BLaER1 treated with 17β-estradiol and CSF1 and Interleukin-3, amounts not matched to agents 10 nM and 100 nM (cell line): ENCODE measurements at regions not wholly inside any gene's neighbourhood (a gene's known extent, or its start where the extent isn't known, plus 50 kb on each side); places are given as distances from the start of the nearest gene placed in this dataset.
A peak's percentile ranks its signal among the peaks of the same experiment; 100 is the strongest.

Source experiments
- H3K27ac ChIP-seq, 11 experiments: shearing (Covaris generic); formaldehyde crosslinking; 2 replicates each; pipeline ENCODE4 v1.8.1; 2022
- H3K27me3 ChIP-seq, 11 experiments: shearing (Covaris generic); formaldehyde crosslinking; 2 replicates each; pipeline ENCODE4 v1.8.1; 2022
- H3K36me3 ChIP-seq, 11 experiments: shearing (Covaris generic); formaldehyde crosslinking; 2 replicates each; pipeline ENCODE4 v1.8.1; 2022
- H3K4me1 ChIP-seq, 10 experiments: shearing (Covaris generic); formaldehyde crosslinking; 2 replicates each; pipeline ENCODE4 v1.8.1; 2022
- H3K4me2 ChIP-seq, 11 experiments: shearing (Covaris generic); formaldehyde crosslinking; 2 replicates each; pipeline ENCODE4 v1.8.1; 2022
- H3K4me3 ChIP-seq, 10 experiments: shearing (Covaris generic); formaldehyde crosslinking; 2 replicates each; pipeline ENCODE4 v1.8.1; 2022
- H3K9ac ChIP-seq, 11 experiments: shearing (Covaris generic); formaldehyde crosslinking; 2 replicates each; pipeline ENCODE4 v1.8.1; 2022
- H3K9me3 ChIP-seq, 11 experiments: shearing (Covaris generic); formaldehyde crosslinking; replicated peaks in 1 of 11; 2 replicates each; pipeline ENCODE4 v1.8.1; 2022
- H4K20me1 ChIP-seq, 11 experiments: shearing (Covaris generic); formaldehyde crosslinking; 2 replicates each; pipeline ENCODE4 v1.8.1; 2022
- Cebpa-rat ChIP-seq, 11 experiments: shearing (Covaris generic); IDR thresholded peaks; 2 replicates each; pipeline ENCODE4 v1.8.1; 2022

- Histone ChIP-seq H3K9me3 (peaks cover 0 to 9% (median 0%) of the 10 kb centered on the region in 11 experiments; a peak in 2 of 22 replicates), H4K20me1 (no peaks in the 10 kb centered on the region), H3K4me3 (no peak overlapping the region), H3K9ac (no peak overlapping the region), H3K4me2 (peak overlapping the region in 3 of 11 experiments; percentile 65 to 95 (median 90); a peak in 2 of 22 replicates), H3K27me3 (no peaks in the 10 kb centered on the region), H3K4me1 (peaks cover 33 to 41% (median 37%) of the 10 kb centered on the region in 10 experiments), H3K27ac (no peak overlapping the region), H3K36me3 (no peaks in the 10 kb centered on the region)
- TF ChIP-seq Cebpa-rat (IDR thresholded peaks at IDR 0.05): no peak
Measured at GRCh38 chr2:236738896-236739295, 169.3 kb downstream of the ACKR3 start.

GRCh38 chr2:236739663-236740062 is 170.0 kb downstream of the ACKR3 start:
- no peaks in the 10 kb centered on the region for H3K27me3 ChIP-seq
- H3K4me3 ChIP-seq: no peak overlapping the region
- no peaks in the 10 kb centered on the region for H3K36me3 ChIP-seq
- H3K27ac ChIP-seq: no peak overlapping the region
- H4K20me1 ChIP-seq: no peaks in the 10 kb centered on the region
- no peak for TF ChIP-seq Cebpa-rat (IDR thresholded peaks at IDR 0.05)
- H3K4me1 ChIP-seq: peaks cover 40 to 49% (median 45%) of the 10 kb centered on the region in 10 experiments
- H3K9ac ChIP-seq: no peak overlapping the region
- H3K4me2 ChIP-seq: peak overlapping the region in 9 of 11 experiments; percentile 61 to 95 (median 75); a peak in 11 of 22 replicates
- peaks cover 0 to 9% (median 0%) of the 10 kb centered on the region in 11 experiments; a peak in 2 of 22 replicates for H3K9me3 ChIP-seq

- Histone ChIP-seq H3K27ac (peak overlapping the region in 9 of 11 experiments; percentile 17 to 51 (median 33); a peak in 13 of 22 replicates), H3K9ac (peak overlapping the region in 2 of 11 experiments; percentile 29 to 32; a peak in 3 of 22 replicates), H3K36me3 (no peaks in the 10 kb centered on the region), H3K27me3 (no peaks in the 10 kb centered on the region), H4K20me1 (no peaks in the 10 kb centered on the region), H3K4me1 (peaks cover 49 to 57% (median 53%) of the 10 kb centered on the region in 10 experiments), H3K9me3 (peaks cover 0 to 9% (median 0%) of the 10 kb centered on the region in 11 experiments; a peak in 2 of 22 replicates), H3K4me3 (no peak overlapping the region), H3K4me2 (peak overlapping the region; percentile 47 to 95 (median 74))
- no peak for TF ChIP-seq Cebpa-rat (IDR thresholded peaks at IDR 0.05)
Measured at GRCh38 chr2:236740506-236740905, 170.9 kb downstream of the ACKR3 start.

DNA sequence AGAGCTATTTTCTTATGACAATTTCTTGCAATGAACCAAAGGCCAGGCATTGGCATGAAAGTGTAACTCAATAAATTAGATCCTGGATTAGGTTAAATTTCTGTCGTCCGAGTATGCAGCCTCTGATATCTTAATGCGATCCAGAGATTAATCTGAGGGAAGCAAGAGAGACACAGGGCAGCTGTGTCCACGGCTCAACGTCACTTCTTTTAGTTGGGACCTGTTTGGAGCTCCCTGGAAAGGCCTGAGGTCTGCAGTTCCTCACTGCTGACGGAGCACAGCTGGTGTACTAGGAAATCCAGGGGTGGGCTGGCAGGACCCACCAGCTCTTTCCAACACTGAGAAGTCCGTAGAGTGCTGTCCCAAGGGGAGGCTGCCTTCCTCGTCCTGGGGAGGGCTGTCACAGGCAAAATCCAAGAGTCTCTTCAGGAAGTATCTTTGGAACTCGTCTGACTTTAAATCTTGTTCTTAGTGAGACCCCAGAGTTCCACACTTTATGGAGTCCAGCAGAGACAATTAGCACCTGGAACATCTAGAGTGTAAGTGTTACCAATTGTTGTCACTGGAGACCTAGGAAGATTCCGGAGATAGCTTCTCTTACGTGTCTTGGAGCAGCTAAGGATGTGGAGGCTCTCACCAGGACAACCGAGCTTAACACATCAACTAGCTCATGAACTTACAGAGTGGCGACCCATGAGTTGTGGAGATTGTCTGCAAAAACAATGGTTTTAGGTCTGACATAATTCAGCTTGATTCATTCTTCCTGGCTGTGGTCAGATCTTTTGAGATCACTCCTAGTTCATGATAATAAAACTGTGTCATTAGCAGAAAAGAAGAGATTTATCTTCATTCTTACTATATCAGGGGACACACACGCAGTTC is 173.7 kb downstream of the ACKR3 start:
- Histone ChIP-seq H3K27me3 (no peaks in the 10 kb centered on the region), H4K20me1 (no peaks in the 10 kb centered on the region), H3K36me3 (no peaks in the 10 kb centered on the region), H3K27ac (peak overlapping the region in 7 of 11 experiments; percentile 1 to 62 (median 45); a peak in 10 of 22 replicates), H3K9me3 (peaks cover 0 to 9% (median 0%) of the 10 kb centered on the region in 11 experiments; a peak in 2 of 22 replicates), H3K9ac (no peak overlapping the region), H3K4me2 (peak overlapping the region; percentile 13 to 96 (median 91)), H3K4me1 (peaks cover 76 to 85% (median 81%) of the 10 kb centered on the region in 10 experiments), H3K4me3 (no peak overlapping the region)
- TF ChIP-seq Cebpa-rat (IDR thresholded peaks at IDR 0.05): no peak

DNA sequence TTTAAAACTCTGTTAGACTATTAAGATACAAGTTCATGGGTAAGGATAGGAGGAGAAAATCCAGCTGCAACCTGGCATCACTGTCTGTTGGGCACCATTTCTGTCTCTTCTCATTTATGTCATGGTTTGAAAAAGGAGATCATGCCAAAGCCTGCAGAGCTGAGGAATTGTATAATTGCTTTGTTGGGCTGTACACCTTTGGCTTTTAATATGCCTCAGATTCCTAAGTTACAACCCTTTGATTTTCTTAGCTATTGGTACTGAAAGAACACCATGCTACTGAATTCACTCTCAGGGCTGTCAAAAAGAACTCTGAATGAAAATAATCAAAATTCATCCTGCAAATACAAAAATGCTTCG is 174.3 kb downstream of the ACKR3 start:
- H3K9ac ChIP-seq: no peak overlapping the region
- no peaks in the 10 kb centered on the region for H3K27me3 ChIP-seq
- H3K4me2 ChIP-seq: peak overlapping the region; percentile 65 to 96 (median 91); a peak in 20 of 22 replicates
- peaks cover 0 to 9% (median 0%) of the 10 kb centered on the region in 11 experiments; a peak in 2 of 22 replicates for H3K9me3 ChIP-seq
- peaks cover 83 to 91% (median 87%) of the 10 kb centered on the region in 10 experiments for H3K4me1 ChIP-seq
- peak overlapping the region in 3 of 11 experiments; percentile 1 to 51 (median 50); a peak in 4 of 22 replicates for H3K27ac ChIP-seq
- H3K4me3 ChIP-seq: no peak overlapping the region
- no peaks in the 10 kb centered on the region for H3K36me3 ChIP-seq
- no peaks in the 10 kb centered on the region for H4K20me1 ChIP-seq
- no peak for TF ChIP-seq Cebpa-rat (IDR thresholded peaks at IDR 0.05)

- Histone ChIP-seq H3K4me3 (no peak overlapping the region), H3K4me1 (peaks cover 86 to 95% (median 91%) of the 10 kb centered on the region in 10 experiments), H3K9me3 (peaks cover 0 to 9% (median 0%) of the 10 kb centered on the region in 11 experiments; a peak in 2 of 22 replicates), H3K9ac (no peak overlapping the region), H3K36me3 (no peaks in the 10 kb centered on the region), H3K4me2 (peak overlapping the region; percentile 65 to 96 (median 91); a peak in 21 of 22 replicates), H4K20me1 (no peaks in the 10 kb centered on the region), H3K27ac (peak overlapping the region in 2 of 11 experiments; percentile 8 to 23; a peak in 1 of 22 replicates), H3K27me3 (no peaks in the 10 kb centered on the region)
- TF ChIP-seq Cebpa-rat (IDR thresholded peaks at IDR 0.05): no peak
Measured at GRCh38 chr2:236744281-236744705, 174.7 kb downstream of the ACKR3 start.

- H3K27me3 ChIP-seq: no peaks in the 10 kb centered on the region
Measured at GRCh38 chr2:236744716-236745115, 175.1 kb downstream of the ACKR3 start.

DNA sequence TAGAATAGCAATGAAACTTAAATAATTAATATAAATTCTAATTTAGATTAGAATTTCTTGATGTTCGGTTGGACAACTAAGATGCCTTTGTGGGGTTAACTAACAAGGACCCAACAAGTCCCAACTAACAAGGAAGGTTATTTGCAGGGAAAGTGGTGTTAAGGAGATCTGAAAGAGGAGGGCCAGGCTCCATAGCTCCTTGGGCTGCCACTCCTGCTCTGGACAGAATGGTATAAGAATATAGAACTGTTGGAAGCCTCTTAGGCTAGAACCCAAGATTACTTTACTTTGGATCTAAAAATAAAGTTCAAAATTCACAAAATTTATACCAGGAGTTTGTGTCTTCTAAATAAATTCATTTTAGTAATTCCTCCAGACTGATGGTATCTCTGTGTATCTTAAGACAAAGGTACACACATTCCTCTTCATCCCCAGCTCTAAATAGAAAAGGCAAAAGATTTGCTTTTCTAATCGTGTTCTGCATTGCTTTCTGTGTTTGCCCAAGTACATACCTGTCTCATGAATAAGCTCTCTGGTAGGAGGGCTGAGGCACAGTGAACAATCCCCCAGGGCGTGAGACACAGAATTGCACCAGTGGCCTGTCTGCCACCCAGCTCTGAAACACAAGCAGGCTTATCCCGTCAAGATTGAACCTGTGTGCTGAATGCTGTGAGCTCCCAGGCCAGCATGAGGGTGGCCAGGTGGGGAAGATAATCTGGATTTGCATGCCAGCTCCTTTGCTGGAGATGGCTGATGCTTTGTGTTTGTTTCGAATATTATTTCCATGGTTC is 176.0 kb downstream of the ACKR3 start:
- H3K27ac ChIP-seq: peak overlapping the region in 8 of 11 experiments; percentile 47 to 96 (median 91); a peak in 16 of 22 replicates

More at GRCh38 chr2:236744716-236745115, 175.1 kb downstream of the ACKR3 start:
- no peak overlapping the region for H3K4me3 ChIP-seq
- no peaks in the 10 kb centered on the region for H4K20me1 ChIP-seq
- peaks cover 88 to 97% (median 93%) of the 10 kb centered on the region in 10 experiments for H3K4me1 ChIP-seq
- peak overlapping the region in 10 of 11 experiments; percentile 69 to 96 (median 91); a peak in 19 of 22 replicates for H3K4me2 ChIP-seq
- peak overlapping the region in 1 of 11 experiments; percentile 23; a peak in 1 of 22 replicates for H3K27ac ChIP-seq
- H3K9ac ChIP-seq: no peak overlapping the region
- no peak for TF ChIP-seq Cebpa-rat (IDR thresholded peaks at IDR 0.05)
- H3K9me3 ChIP-seq: peaks cover 0 to 9% (median 0%) of the 10 kb centered on the region in 11 experiments; a peak in 2 of 22 replicates
- no peaks in the 10 kb centered on the region for H3K36me3 ChIP-seq

More for the DNA sequence above, 176.0 kb downstream of the ACKR3 start:
- H3K4me3 ChIP-seq: no peak overlapping the region
- H3K4me1 ChIP-seq: peaks cover 88 to 97% (median 93%) of the 10 kb centered on the region in 10 experiments
- peak overlapping the region; percentile 21 to 96 (median 91); a peak in 21 of 22 replicates for H3K4me2 ChIP-seq
- no peaks in the 10 kb centered on the region for H3K36me3 ChIP-seq
- peak overlapping the region in 2 of 11 experiments; percentile 8 to 20; a peak in 1 of 22 replicates for H3K9ac ChIP-seq
- no peak for TF ChIP-seq Cebpa-rat (IDR thresholded peaks at IDR 0.05)
- no peaks in the 10 kb centered on the region for H4K20me1 ChIP-seq
- peaks cover 0 to 9% (median 0%) of the 10 kb centered on the region in 11 experiments; a peak in 2 of 22 replicates for H3K9me3 ChIP-seq
- no peaks in the 10 kb centered on the region for H3K27me3 ChIP-seq
